ENCODE measurements at regions not wholly inside any gene's neighbourhood (a gene's known extent, or its start where the extent isn't known, plus 50 kb on each side); places are given as distances from the start of the nearest gene placed in this dataset.

GRCh38 chr6:15922510-15923250 is 206.2 kb upstream of the MYLIP start:
- H3K27ac ChIP-seq: no peak overlapping the region
- ATAC-seq (no peak), DNase-seq (no peak)
- H3K9me3 ChIP-seq: no peaks in the 10 kb centered on the region
- no peak overlapping the region for H3K4me3 ChIP-seq
- no peaks in the 10 kb centered on the region for H3K36me3 ChIP-seq (replicated peaks in 1 of 2; ENCODE audit: insufficient read depth in 1 of 2, low read depth in 2 of 2)
- no peak for TF ChIP-seq POLR2A (IDR thresholded peaks at IDR 0.05)
- TF ChIP-seq, protein P1, sequence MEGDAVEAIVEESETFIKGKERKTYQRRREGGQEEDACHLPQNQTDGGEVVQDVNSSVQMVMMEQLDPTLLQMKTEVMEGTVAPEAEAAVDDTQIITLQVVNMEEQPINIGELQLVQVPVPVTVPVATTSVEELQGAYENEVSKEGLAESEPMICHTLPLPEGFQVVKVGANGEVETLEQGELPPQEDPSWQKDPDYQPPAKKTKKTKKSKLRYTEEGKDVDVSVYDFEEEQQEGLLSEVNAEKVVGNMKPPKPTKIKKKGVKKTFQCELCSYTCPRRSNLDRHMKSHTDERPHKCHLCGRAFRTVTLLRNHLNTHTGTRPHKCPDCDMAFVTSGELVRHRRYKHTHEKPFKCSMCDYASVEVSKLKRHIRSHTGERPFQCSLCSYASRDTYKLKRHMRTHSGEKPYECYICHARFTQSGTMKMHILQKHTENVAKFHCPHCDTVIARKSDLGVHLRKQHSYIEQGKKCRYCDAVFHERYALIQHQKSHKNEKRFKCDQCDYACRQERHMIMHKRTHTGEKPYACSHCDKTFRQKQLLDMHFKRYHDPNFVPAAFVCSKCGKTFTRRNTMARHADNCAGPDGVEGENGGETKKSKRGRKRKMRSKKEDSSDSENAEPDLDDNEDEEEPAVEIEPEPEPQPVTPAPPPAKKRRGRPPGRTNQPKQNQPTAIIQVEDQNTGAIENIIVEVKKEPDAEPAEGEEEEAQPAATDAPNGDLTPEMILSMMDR (IDR thresholded peaks at IDR 0.05): no peak
- WGBS, 2 donors: 67 to 76% methylated on average over 7 of the region's 7 CpGs
- no peaks in the 10 kb centered on the region for H3K27me3 ChIP-seq
- no peaks in the 10 kb centered on the region for H3K4me1 ChIP-seq
- intact Hi-C loops (cut with DNase I): no loop called here

DNA sequence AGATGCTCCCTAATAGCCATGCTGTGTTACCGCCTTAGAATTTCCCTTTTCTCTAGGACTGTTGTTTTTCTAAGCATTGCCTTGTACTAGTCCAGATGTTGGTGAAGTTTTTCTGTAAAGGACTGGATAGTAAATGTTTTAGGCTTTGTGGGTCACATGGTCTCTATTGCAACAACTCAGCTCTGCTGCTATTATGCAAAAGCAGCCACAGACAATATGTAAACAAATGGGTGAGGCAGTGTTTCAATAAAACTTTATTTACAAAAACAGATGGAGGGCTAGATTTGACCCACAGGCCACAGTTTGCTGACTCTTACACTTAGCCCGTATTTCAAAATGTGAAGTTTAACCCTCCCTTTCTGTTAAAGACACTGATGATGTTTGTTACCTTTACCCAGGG is 207.6 kb upstream of the MYLIP start:
- no peak for DNase-seq
- 93 to 94% methylated on average over 2 of the region's 2 CpGs for WGBS, 2 donors
- H3K9me3 ChIP-seq: no peaks in the 10 kb centered on the region
- H3K27ac ChIP-seq: no peak overlapping the region
- TF ChIP-seq POLR2A (IDR thresholded peaks at IDR 0.05): no peak
- TF ChIP-seq, protein P1 (IDR thresholded peaks at IDR 0.05): no peak
- no peak overlapping the region for H3K4me3 ChIP-seq
- intact Hi-C loops (cut with DNase I): no loop called here
- ATAC-seq: no peak
- no peaks in the 10 kb centered on the region for H3K4me1 ChIP-seq
- H3K27me3 ChIP-seq: no peaks in the 10 kb centered on the region
- H3K36me3 ChIP-seq (replicated peaks in 1 of 2; ENCODE audit: insufficient read depth in 1 of 2, low read depth in 2 of 2): no peaks in the 10 kb centered on the region

DNA sequence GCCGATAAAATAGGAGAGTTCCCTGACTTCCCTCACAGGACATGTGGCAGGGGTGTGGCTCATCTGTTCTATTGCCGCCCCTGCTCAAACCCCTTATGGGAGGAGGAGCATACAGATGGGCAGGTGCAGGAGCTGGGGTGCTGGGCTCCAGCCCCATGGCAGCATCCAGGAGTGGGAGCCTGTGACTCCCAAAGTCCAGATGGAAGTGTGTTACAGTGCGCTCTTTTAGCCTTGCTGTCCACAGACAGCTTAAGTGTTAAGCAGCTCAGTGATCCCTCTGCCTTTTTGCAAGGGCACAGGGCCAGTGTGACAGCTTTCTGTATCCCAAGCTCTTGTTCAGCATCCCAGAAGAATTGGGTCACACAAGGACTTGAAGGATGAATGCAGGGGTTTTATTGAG is 212.3 kb upstream of the MYLIP start:
- intact Hi-C loops (cut with DNase I): no loop called here
- Histone ChIP-seq H3K9me3 (no peaks in the 10 kb centered on the region), H3K36me3 (replicated peaks in 1 of 2; ENCODE audit: insufficient read depth in 1 of 2, low read depth in 2 of 2) (no peaks in the 10 kb centered on the region), H3K4me1 (no peaks in the 10 kb centered on the region), H3K4me3 (no peak overlapping the region), H3K27ac (no peak overlapping the region), H3K27me3 (no peaks in the 10 kb centered on the region)
- 82 to 92% methylated on average over 3 of the region's 3 CpGs for WGBS, 2 donors
- ATAC-seq (no peak), DNase-seq (no peak)
- no peak for TF ChIP-seq POLR2A (IDR thresholded peaks at IDR 0.05)
- TF ChIP-seq, protein P1 (IDR thresholded peaks at IDR 0.05): no peak

DNA sequence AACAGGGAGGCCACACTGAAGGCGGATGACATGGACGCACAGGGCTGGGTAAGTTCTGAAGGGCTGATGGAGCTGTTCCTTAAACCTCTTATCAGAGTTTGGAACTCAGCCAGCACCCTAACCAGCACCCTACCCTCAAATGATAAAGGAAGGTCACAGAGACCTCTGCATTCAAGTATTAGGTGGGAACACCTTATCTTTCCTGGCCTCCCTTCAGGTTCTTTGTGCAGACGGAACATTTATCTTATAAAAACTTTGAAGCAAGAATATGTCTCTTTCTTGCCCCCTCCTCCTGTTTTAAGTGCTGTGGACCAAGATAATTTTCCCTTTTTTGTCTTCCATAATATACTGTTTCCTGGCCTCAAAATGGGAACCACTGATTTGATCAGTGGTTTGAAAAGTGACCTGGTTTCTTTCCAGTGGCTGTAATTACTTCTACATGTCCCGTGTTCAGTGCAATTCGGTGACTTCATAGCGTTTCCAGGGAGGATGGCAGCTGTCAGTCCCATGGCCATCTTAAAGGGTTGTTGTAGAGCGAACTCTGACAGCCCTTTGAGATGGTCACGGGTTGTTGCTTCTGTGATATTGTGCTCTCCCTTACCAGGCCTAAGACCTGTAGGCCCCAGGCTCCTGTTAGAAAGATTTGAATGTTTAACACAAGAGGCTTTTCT is 213.2 kb upstream of the MYLIP start:
- no peak for ATAC-seq
- DNase-seq: no peak
- Histone ChIP-seq H3K27ac (no peak overlapping the region), H3K4me1 (no peaks in the 10 kb centered on the region), H3K9me3 (no peaks in the 10 kb centered on the region), H3K4me3 (no peak overlapping the region), H3K36me3 (replicated peaks in 1 of 2; ENCODE audit: insufficient read depth in 1 of 2, low read depth in 2 of 2) (no peaks in the 10 kb centered on the region), H3K27me3 (no peaks in the 10 kb centered on the region)
- WGBS, 2 donors: 86 to 87% methylated on average over 8 of the region's 8 CpGs
- intact Hi-C loops (cut with DNase I): no loop called here
- TF ChIP-seq, protein P1 (IDR thresholded peaks at IDR 0.05): no peak
- TF ChIP-seq POLR2A (IDR thresholded peaks at IDR 0.05): no peak

DNA sequence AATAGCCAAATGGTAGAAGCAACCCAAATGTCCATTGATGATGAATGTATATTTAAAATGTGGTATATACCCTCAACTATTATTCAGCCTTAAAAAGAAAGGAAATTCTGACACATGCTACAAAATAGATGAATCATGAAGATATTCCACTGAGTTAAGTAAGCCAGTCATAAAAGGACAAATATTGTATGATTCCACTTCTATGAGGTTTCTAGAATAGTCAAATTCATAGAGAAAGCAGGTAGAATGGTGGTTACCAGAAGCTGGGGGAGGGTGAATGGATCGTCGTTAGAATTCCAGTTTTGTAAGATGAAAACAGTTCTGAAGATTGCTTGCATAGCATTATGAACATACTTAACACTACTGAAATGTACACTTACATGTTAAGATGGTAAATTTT is 214.3 kb upstream of the MYLIP start:
- no peaks in the 10 kb centered on the region for H3K9me3 ChIP-seq
- TF ChIP-seq POLR2A (IDR thresholded peaks at IDR 0.05): no peak
- TF ChIP-seq, protein P1 (IDR thresholded peaks at IDR 0.05): no peak
- no peaks in the 10 kb centered on the region for H3K4me1 ChIP-seq
- H3K27ac ChIP-seq: no peak overlapping the region
- no peaks in the 10 kb centered on the region for H3K27me3 ChIP-seq
- no peaks in the 10 kb centered on the region for H3K36me3 ChIP-seq (replicated peaks in 1 of 2; ENCODE audit: insufficient read depth in 1 of 2, low read depth in 2 of 2)
- intact Hi-C loops (cut with DNase I): no loop called here
- no peak overlapping the region for H3K4me3 ChIP-seq
- no peak for DNase-seq
- ATAC-seq: no peak
- WGBS, 2 donors: 91% methylated on average over 2 of the region's 2 CpGs

Measured in body of pancreas (tissue), 4 donors.